ENCODE measurements at regions not wholly inside any gene's neighbourhood (a gene's known extent, or its start where the extent isn't known, plus 50 kb on each side); places are given as distances from the start of the nearest gene placed in this dataset.

- TF ChIP-seq NFIC (IDR thresholded peaks at IDR 0.05), result no peak
- no peak for TF ChIP-seq REST (IDR thresholded peaks at IDR 0.05; ENCODE audit: low read depth)
- TF ChIP-seq TAF1 (IDR thresholded peaks at IDR 0.05; ENCODE audit: low read depth), result no peak
- no peak for TF ChIP-seq CREB1 (IDR thresholded peaks at IDR 0.05; ENCODE audit: low read depth)
- TF ChIP-seq ZBTB7A (IDR thresholded peaks at IDR 0.05; ENCODE audit: low read depth), result no peak
- TF ChIP-seq YY1 (IDR thresholded peaks at IDR 0.05; ENCODE audit: low read depth), result no peak
- TF ChIP-seq EP300 (IDR thresholded peaks at IDR 0.05; ENCODE audit: borderline replicate concordance), result no peak
Measured at GRCh38 chr15:66838202-66838601, 136.2 kb downstream of the SMAD6 start.
